ENCODE measurements at regions not wholly inside any gene's neighbourhood (a gene's known extent, or its start where the extent isn't known, plus 50 kb on each side); places are given as distances from the start of the nearest gene placed in this dataset.
A peak's percentile ranks its signal among the peaks of the same experiment; 100 is the strongest.
"Not testable (repeated sequence)": the region's sequence is repeated elsewhere in the genome, so short reads cannot be mapped to it uniquely, and the experiment has no call there.

DNA sequence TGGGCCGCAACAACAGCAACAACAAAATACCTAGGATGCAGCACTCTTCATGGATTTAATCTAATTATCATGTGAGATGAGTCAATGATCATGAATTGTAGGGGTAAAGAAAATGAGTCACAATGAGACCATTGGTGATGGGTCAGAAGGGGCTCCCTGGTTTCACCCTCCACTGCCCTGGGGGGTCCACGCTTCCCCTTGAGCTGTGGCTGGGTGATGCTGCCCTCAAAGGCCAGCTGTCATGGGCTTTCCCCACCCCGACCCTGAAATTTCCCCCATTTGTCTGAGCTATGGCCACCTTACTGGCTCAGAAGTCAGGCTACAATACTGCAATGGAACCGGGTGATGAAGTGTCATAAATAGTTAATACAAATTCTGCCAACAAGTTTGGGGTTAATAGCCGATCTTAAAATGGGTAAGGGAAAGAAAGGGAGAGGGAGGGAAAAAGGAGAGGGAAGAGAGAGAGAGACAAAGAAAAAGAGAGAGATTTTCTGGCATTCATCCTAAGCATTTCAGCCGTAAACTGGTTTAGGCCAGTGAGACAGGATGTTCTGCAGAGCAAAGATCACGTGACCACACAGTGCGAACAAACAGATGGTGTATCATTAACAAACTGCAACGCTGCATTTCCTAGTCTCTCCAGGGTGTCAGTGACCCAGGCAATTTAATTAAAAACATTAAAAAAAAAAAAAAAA is 143.4 kb upstream of the ERRFI1 start:
- DNase-seq (ENCODE audit: low spot score): peak; percentile 67

DNA sequence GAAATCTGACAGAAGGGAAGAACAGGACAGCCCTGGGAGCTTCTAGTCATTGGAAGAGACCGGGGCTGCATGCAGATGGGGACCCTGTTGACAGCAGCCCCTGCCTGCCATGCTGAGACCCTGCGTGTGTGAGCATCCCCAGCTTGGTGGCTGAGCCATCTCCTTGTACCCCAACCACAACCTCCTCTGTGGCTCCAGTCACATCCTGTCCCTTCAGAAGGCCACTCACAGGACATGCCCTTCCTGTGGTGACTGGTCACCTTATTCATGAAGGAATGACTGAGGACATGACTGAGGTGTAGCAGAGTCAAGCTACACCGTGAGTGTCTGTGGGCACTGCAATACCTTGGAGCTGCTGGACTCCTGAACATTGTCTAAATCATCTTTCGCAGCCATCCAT is 141.8 kb upstream of the ERRFI1 start:
- no peak for DNase-seq (ENCODE audit: low spot score)

DNA sequence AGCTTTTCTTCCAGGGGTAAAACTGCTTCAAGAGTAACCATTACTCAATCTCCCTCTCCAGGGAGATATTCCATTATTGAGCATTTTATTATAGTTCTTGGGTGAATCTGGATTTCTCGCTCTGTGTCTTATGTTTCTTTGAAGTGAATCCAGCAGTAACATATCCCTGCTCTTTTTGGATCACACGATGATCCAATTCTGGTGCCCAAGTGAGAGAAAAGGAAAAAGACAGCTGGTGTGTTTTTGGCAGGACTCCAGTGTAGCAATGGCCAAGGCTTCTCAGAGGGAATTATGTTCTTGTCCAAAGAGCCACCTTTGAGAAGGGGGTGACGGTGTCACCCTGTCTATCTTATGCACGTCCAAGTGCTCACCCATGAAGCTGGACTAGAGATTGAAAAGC is 140.3 kb upstream of the ERRFI1 start:
- DNase-seq (ENCODE audit: low spot score): no peak

DNA sequence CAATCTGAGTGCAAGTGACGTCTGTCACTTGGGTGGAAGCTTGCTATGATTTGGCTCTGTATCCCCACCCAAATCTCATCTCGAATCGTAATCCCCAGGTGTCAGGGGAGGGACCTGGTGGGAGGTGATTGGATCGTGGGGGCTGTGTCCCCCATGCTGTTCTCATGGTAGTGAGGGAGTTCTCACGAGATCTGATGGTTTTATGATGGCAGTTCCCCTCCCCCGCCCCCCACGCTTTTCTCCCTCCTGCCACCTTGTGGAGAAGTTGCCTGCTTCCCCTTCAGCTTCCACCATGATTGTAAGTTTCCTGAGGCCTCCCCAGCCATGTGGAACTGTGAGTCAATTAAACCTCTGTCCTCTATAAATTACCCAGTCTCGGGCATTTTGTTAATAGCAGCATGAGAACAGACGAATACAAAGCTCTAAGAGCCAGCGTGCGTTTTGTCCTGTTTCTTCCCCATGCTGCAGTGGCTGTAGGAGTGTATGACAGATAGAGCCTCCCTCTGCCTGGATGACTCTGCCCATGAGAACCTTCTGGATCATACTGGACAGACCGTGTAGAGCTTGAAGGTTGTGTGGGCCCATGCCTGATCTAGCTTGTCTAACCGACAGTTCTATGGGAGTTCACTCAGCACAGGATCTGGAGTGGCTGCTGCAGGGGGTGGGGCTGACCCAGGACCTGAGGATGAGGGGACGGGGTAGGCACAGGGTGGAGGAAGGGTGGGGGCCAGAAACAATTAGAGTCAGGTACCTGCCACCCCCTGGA is 139.7 kb upstream of the ERRFI1 start:
- DNase-seq (ENCODE audit: low spot score): no peak

DNA sequence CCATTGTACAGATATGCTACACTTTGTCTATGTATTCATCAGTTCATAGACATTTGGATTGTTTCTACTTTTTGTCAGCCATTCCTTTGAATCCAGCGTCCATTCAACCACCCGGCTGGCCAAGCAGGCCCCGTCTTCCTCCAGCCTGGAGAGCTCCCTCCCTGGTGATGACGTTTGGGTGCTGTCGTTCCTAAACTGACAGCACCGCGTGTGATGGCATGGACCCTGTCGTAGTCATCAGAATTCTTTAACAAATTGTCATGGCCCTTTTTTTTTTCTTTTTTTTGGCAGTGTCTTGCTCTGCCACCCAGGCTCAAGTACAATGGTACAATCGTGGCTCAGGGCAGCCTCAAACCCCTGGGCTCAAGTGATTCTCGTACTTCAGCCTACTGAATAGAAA is 138.6 kb upstream of the ERRFI1 start:
- no peak for DNase-seq (ENCODE audit: low spot score)

DNA sequence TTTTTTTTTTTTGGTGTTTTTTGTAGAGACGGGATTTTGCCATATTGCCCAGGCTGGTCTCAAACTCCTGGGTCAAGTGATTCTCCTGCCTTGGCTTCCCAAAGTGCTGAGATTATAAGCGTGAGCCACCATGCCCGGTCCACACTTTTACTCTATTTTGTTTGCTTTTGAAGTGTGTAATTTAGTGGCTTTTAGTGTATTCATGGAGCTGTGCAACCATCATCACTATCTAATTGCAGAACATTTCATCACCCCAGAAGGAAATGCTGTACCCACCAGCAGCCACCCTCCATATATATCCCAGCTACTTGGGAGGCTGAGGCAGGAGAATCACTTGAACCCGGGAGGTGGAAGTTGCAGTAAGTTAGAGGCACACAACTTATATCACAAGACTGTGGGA is 136.9 kb upstream of the ERRFI1 start:
- no peak for DNase-seq (ENCODE audit: low spot score)

DNA sequence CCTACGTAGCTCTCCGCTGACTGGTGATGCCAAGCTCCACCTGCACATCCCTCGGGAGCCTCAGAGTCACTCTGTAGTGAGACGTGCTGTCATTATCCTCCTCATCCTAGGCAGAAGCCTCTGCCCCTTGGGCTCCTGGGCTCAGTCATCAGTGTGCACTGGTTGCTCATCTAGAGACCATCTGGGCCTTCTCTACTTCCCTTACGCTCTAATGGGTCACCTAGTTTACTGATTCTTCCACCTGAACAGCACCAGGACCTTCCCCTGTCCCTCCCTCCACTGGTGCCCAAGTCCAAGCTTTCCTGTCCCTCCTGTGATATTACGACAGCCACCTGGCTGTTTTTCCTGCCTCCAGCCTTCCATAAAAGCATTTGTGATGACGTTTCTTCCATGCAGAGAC is 136.1 kb upstream of the ERRFI1 start:
- DNase-seq (ENCODE audit: low spot score): no peak

DNA sequence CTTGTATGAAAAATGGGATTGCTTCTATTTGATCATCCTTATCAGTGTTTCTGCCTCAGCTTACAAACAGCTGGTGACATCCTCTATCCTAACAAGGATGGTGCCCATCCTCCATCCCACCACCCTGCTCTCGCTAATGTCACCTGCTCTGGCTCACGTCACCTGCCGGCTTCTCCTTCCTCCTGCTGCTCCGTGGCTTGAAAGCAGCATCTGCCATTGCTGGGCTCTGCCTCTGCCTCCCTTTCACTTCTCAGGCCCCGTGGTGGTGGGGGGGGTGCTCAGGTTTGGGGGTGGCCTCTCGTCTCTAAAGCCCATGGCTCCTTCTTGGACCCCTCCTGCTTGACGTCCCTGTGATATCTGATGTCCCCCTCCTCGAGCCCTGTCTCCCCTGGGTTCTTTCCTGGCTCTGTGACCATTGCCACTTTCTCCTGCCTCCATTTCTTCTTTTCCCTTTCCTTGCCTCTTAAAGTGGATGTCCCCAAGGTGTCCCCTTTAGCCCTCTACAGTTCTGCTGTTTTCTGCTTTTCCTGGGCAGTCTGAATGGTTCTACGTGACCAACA is 135.5 kb upstream of the ERRFI1 start:
- DNase-seq (ENCODE audit: low spot score): no peak

DNA sequence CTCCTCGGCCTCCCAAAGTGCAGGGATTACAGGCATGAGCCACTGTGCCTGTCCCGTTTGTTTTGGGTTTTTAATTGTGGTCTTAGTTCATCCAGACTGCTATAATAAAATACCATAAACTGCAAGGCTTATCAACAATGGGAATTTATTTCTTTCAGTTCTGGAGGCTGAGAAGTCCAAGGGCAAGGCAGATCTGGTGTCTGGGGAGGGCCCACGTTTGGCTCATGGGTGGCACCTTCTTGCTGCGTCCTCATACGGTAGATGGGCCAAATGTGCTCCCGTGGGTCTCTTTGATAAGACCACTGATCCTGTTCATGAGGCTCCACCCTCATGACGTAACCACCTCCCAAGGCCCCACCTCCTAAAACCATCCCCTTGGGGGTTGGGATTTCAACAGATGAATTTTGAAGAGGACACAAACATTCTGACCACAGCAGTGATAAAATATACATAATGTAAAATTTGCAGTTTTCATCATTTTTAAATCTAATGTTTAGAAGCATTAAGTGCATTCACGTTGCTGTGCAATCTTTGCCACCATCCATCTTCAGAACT is 133.4 kb upstream of the ERRFI1 start:
- DNase-seq (ENCODE audit: low spot score): no peak

DNA sequence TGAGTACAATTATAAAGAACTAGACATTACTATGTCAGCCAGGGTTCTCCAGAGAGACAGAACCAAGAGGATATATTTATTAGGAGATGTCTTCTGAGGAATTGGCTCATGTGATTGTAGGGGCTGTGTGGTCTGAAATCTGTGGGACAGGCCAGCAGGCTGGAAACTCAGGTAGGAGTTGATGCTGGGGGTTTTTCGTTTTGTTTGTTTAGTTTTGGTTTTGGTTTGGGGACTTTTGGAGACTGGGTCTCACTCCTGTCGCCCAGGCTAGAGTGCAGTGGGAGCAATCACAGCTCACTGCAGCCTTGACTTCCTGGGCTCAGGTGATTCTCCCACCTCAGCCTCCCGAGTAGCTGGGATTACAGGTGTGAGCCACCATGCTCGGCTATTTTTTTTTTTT is 132.9 kb upstream of the ERRFI1 start:
- no peak for DNase-seq (ENCODE audit: low spot score)

DNA sequence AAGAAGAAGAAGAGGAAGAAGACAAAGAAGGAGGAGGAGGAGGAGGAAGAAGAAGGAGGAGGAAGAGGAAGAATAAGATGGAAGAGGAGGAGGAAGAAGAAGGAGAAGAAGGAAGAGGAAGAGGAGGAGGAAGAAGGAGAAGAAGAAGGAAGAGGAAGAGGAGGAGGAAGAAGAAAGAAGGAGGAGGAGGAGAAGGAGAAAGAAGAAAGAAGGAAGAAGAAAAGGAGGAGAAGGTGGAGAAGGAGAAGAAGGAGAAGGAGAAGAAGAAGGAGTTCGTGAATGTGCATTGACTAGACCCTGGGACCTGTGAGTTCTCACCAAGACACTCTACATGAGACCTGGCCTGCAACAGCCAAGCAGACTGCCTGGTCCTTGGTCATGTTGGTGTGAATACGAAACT is 131.7 kb upstream of the ERRFI1 start:
- no peak for DNase-seq (ENCODE audit: low spot score)

DNA sequence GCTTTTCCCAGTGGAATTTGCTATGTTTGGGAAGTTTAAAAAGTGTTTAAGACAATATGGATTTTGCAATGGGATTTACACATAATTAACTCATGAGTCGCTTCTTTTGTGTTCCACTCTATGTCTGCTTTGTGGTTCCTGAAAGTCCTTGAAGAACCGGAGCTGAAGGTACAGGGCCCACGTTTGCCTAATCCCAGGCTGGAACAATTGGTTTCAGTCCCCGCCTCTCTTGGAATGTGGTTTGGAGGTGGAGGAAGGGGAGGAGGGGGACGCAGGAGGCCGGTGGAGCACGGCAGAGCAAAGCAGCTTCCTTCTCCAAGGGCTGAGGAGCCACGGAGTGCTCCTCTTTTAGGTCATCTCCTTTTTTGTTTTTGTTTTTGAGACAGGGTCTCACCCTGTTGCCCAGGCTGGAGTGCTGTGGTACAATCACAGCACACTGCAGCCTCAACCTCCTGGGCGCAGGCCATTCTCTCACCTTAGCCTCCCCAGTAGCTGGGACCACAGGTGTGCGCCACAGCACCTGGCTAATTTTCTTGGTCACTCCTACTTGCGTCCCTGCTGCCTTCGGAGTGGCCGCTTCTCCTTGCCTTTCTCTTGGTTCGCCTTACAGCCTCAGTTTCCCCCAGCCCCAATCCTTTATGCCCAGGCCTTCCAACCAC is 129.5 kb upstream of the ERRFI1 start:
- DNase-seq (ENCODE audit: low spot score): no peak

DNA sequence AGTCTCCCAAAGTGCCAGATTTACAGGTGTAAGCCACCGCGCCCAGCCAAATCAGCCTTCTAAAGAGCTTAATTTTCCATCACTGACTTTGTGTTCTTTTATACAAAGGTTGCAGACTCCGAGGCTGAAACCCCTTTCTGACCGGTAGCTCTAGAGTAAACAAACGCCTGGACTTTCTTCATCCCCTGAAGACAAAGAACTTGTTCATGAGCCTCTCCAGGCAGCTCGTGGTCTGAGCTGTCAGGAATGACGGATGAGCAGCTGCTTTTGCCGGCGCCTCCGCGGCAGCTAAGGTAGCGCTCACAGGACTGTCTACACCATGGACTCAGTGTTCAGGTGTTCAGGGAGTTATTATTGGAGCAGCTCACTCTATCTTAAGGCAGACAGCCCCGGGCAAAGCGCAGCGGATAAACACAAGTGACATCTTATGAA is 128.5 kb upstream of the ERRFI1 start:
- DNase-seq (ENCODE audit: low spot score): peak; percentile 7

DNA sequence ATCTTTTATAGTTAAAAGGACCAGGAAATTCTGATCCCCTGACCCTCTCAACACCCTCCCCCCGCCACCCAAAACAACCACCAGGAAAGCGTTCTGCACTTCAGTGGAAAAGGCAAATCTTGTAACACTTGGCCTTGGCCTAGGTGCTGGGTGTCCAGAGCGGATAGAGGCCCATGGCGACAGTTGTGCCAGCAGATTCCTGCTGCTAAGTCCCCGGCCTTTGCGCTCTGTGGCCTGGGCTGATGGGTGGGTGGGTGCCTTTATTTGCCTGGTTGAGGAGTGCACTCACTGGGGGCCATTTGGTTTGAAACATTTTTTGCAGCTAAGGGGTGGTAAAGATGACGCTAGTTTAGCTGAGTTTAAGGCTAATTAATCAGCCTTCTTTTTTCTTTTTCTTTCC is 127.9 kb upstream of the ERRFI1 start:
- DNase-seq (ENCODE audit: low spot score): no peak

DNA sequence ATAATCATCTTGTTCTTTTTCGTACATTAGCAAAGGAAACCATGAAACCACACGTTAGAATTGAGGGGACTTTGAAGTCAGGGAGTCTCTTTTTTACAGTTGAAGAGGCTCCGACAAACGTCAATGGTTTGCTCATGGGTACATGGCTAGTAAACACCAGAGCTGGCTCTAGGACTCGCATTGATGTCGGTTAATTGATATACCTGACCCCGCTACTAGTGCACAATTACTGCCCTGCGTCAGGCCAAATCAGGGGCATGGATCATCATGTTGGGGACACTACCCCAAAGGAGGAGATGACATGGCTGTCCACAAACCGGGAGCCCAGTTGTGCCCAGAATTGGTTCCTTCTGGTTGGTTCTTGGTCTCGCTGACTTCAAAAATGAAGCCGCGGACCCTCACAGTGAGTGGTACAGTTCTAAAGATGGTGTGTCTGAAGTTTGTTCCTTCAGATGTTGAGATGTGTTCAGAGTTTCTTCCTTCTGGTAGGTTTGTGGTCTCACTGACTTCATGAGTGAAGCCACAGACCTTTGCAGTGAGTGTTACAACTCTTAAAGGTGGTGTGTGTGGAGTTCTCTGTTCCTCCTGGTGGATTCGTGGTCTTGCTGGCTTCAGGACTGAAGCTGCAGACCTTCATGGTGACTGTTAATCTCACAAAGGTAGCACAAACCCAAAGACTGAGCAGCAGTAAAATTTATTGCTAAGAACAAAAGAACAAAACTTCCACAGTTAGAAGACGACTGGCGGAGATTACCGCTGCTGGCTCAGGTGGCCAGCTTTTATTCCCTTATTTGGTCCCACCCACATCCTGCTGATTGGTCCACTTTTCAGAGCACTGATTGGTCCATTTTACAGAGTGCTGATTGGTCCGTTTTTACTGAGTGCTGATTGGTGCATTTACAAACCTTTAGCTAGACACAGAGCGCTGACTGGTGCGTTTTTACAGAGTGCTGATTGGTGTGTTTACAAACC is 126.9 kb upstream of the ERRFI1 start:
- DNase-seq (ENCODE audit: low spot score): no peak

DNA sequence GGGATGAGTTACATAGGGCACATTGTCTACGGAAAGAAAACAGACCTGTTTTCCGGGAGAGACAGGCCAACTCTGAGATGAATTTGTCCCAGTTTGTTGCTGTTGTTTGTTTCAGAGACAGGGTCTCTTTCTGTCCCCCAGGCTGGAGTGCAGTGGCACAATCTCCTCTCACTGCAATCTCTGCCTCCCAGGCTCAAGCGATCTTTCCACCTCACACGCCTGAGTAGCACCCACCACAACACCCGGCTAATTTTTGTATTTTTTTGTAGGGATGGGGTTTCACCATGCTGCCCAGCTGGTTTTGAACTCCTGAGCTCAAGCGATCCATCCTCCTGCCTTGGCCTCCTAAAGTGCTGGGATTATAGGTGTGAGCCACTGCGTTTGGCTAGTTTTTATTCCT is 125.5 kb upstream of the ERRFI1 start:
- DNase-seq (ENCODE audit: low spot score): no peak

DNA sequence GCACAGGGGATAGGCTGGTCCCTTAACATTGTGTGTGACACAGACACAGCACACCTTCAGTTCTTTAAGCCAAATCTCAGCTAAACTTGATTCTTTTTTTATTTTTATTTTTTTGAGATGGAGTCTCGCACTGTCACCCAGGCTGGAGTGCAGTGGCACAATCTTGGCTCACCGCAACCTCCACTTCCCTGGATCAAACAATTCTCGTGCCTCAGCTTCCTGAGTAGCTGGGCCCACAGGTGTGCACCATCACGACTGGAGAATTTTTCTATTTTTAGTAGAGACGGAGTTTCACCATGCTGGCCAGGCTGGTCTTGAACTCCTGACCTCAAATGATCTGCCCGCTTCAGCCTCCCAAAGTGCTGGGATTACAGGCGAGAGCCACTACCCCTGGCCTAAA is 123.6 kb upstream of the ERRFI1 start:
- DNase-seq (ENCODE audit: low spot score): not testable (repeated sequence)

DNA sequence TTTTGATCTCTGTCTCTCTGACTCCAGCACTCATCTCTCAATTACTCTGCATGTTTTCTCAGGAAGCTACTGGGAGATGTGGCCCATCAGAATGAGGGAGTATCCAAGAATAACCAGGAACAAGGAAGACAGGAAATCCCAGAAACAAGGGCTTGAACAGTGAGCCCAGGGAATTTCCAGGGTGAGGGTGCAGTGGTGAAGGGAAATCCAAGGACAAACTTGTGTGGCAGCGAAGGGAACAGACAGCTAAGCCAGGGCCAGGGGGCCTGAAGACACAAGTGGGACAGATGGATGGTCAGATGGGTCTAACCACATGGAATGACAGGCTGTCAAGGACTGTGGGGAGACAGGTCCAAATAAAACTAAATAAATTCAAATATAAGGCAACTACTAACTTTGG is 121.8 kb upstream of the ERRFI1 start:
- DNase-seq (ENCODE audit: low spot score): no peak

DNA sequence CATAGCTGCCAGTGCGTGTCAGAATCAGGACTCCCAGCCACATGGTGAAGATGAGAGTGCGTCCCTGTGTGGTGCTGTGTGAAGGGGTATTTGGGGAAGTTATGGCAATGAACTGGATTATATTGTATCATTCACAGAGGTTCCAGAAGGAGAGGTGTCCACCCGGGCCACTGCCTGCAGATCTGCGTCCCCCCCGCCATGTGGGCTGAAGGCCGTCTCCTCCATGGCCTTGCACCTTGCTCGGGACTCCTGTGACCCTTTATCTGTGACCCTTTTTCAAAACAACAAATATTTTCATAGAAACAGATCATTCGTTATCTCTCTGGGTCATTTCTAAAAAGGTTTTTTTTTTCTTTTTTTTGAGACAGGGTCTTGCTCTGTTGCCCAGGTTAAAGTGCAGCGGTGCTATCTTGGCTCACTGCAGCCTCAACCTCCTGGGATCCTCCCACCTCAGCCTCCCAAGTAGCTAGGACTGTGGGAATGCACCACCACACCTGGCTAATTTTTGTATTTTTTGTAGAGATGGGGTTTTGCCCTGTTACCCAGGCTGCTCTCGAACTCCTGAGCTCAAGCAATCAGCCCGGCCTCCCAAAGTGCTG is 120.2 kb upstream of the ERRFI1 start:
- DNase-seq (ENCODE audit: low spot score): no peak

DNA sequence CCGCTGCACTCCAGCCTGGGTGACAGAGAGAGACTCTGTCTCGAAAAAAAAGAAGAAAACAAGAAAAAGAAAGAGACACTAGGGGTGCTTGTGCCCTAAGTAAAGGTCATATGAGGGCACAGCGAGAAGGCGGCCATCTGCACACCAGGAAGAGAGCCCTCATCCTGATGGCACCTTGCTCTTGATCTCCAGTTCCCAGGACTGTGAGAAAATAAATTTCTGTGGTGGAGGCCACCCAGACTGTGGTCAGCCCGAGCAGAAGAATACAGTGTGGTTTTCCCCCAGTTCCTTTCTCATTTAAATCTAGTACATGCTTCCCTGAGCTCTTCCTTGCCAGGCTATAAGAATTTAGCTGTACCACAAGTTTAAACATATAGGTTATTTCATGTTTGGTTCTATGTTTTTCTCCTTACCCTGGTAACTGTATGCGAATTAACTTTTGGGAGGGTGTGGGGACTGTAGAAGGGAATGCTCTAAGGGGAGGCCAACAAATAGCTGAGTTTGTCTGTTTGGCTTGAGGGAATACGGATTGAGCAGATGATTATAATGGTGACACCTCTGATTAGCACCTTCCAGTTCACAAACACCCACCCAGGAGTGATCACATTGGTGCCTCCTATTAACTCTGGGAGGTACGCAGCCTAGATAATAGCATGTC is 119.6 kb upstream of the ERRFI1 start:
- no peak for DNase-seq (ENCODE audit: low spot score)

DNA sequence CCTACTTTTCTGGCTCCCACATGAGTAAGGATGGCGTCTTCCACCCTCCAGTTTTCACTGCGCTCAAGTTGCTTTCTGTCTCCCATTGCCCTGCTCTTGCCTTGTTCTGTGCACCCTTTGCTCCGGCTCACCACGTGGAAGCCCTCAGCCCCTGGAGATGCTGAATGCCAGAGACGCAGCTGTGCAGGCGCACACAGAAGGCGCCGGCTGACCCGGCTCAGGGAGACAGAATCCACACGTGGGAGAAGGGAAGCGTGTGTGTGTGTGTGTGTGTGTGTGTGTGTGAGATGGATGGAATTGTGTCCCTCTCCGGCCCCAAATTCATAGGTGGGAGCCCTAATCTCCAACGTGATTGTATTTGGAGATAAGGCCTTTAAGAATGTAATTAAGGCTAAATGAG is 118.2 kb upstream of the ERRFI1 start:
- DNase-seq (ENCODE audit: low spot score): no peak
